Fibroblast of lung (primary cell): ENCODE measurements at regions not wholly inside any gene's neighbourhood (a gene's known extent, or its start where the extent isn't known, plus 50 kb on each side); places are given as distances from the start of the nearest gene placed in this dataset.
A peak's percentile ranks its signal among the peaks of the same experiment; 100 is the strongest.

Source experiments
- DNase-seq, 2 donors: peaks; one replicate each; pipeline versions ENCODE4 v3.0.0 to v3.0.0-alpha.2; 2010; ENCODE audit warnings: low read depth in 2 of 2
- H2AFZ ChIP-seq: 2 replicates; pipeline ENCODE4 v1.5.1; 2012; ENCODE audit warnings: low read length, control low read depth, inconsistent platforms
- H3K27ac ChIP-seq: 2 replicates; pipeline ENCODE4 v1.5.1; 2011; ENCODE audit warnings: low read length, control low read depth; ENCODE audit not compliant: insufficient read depth
- H3K27me3 ChIP-seq: 2 replicates; pipeline ENCODE4 v1.5.1; 2011; ENCODE audit warnings: mild to moderate bottlenecking, low read length; ENCODE audit not compliant: control insufficient read depth, insufficient read depth
- H3K36me3 ChIP-seq: 2 replicates; pipeline ENCODE4 v1.5.1; 2011; ENCODE audit warnings: low read length; ENCODE audit not compliant: control insufficient read depth, insufficient read depth
- H3K4me1 ChIP-seq: 2 replicates; pipeline ENCODE4 v1.5.1; 2011; ENCODE audit warnings: low read length; ENCODE audit not compliant: control insufficient read depth, insufficient read depth; ENCODE audit errors: extremely low read depth
- H3K4me2 ChIP-seq: 2 replicates; pipeline ENCODE4 v1.5.1; 2011; ENCODE audit warnings: low read length, control low read depth; ENCODE audit not compliant: insufficient read depth; ENCODE audit errors: extremely low read depth
- H3K4me3 ChIP-seq, 4 experiments: fragments of 200-600 bp in 1 of 4; sonication (generic) in 1 of 4; replicated peaks in 1 of 4; 2 replicates each; pipeline ENCODE4 v1.5.1; 2011 to 2016; ENCODE audit warnings: low read length in 4 of 4, low read depth in 3 of 4, mild to moderate bottlenecking in 3 of 4, control low read depth in 2 of 4, inconsistent platforms in 1 of 4, mixed read lengths in 1 of 4; ENCODE audit not compliant: insufficient read depth in 1 of 4; ENCODE audit errors: control extremely low read depth in 1 of 4
- H3K79me2 ChIP-seq: 2 replicates; pipeline ENCODE4 v1.5.1; 2012; ENCODE audit warnings: mild to moderate bottlenecking, low read length, inconsistent platforms; ENCODE audit not compliant: control insufficient read depth, insufficient read depth
- H3K9ac ChIP-seq: 2 replicates; pipeline ENCODE4 v1.5.1; 2011; ENCODE audit warnings: mild to moderate bottlenecking, low read length, control low read depth; ENCODE audit not compliant: insufficient read depth
- H3K9me3 ChIP-seq: 2 replicates; pipeline ENCODE4 v1.5.1; 2012; ENCODE audit warnings: low read depth, low read length; ENCODE audit not compliant: control insufficient read depth, insufficient read depth
- H4K20me1 ChIP-seq: 2 replicates; pipeline ENCODE4 v1.5.1; 2011; ENCODE audit warnings: low read length; ENCODE audit not compliant: control insufficient read depth, insufficient read depth; ENCODE audit errors: extremely low read depth
- EZH2 ChIP-seq: IDR thresholded peaks from 2 replicates; pipeline ENCODE4 v1.5.1; 2012; ENCODE audit warnings: low read length, control low read depth, mild to moderate bottlenecking; ENCODE audit errors: missing control alignments
- TF ChIP-seq, protein P1 (sequence below), 2 donors: IDR thresholded peaks in 1 of 2; conservative IDR thresholded peaks in 1 of 2; 1 replicate in 1 of 2; 2 replicates in 1 of 2; pipeline ENCODE4 v1.5.1; 2011 to 2012; ENCODE audit warnings: low read length in 2 of 2, control low read depth in 1 of 2, inconsistent platforms in 1 of 2, low read depth in 1 of 2, mild to moderate bottlenecking in 1 of 2

DNA sequence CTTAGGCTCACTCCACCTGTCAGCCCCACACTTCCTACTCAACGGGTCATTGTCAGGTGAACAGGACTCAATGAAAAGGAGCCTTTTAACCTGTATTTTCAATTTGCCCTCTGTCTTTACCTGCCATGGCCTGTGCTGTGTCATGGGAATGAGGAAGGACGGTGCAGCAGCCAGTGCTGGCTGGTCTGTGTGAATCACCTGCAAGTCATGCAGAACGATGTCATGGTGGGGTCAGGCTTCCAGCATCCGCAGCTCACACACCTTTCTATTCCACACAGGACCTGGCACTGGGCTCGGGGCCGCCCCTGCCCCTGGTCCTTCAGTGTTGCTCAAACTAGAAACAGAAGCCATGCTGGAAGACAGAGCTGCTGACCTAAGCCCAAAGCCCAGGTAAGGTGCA, 188.7 kb upstream of the GMDS start:
- Histone ChIP-seq H3K27me3 (no peaks in the 10 kb centered on the region), H3K36me3 (no peaks in the 10 kb centered on the region), H3K4me3 (no peak overlapping the region), H2AFZ (no peak overlapping the region), H3K27ac (no peak overlapping the region), H3K4me1 (peaks cover 8% of the 10 kb centered on the region), H3K4me2 (no peak overlapping the region), H3K9ac (no peak overlapping the region), H3K79me2 (no peaks in the 10 kb centered on the region), H4K20me1 (no peaks in the 10 kb centered on the region), H3K9me3 (no peaks in the 10 kb centered on the region)
- TF ChIP-seq EZH2, result no peak
- TF ChIP-seq, protein P1, sequence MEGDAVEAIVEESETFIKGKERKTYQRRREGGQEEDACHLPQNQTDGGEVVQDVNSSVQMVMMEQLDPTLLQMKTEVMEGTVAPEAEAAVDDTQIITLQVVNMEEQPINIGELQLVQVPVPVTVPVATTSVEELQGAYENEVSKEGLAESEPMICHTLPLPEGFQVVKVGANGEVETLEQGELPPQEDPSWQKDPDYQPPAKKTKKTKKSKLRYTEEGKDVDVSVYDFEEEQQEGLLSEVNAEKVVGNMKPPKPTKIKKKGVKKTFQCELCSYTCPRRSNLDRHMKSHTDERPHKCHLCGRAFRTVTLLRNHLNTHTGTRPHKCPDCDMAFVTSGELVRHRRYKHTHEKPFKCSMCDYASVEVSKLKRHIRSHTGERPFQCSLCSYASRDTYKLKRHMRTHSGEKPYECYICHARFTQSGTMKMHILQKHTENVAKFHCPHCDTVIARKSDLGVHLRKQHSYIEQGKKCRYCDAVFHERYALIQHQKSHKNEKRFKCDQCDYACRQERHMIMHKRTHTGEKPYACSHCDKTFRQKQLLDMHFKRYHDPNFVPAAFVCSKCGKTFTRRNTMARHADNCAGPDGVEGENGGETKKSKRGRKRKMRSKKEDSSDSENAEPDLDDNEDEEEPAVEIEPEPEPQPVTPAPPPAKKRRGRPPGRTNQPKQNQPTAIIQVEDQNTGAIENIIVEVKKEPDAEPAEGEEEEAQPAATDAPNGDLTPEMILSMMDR (conservative IDR thresholded peaks at IDR 0.05 in 1 of 2, IDR thresholded peaks at IDR 0.05 in 1 of 2; ENCODE audit: low read depth in 1 of 2, low read length in 2 of 2), result no peak
- DNase-seq, result peak in 1 of 2 donors; percentile 33

DNA sequence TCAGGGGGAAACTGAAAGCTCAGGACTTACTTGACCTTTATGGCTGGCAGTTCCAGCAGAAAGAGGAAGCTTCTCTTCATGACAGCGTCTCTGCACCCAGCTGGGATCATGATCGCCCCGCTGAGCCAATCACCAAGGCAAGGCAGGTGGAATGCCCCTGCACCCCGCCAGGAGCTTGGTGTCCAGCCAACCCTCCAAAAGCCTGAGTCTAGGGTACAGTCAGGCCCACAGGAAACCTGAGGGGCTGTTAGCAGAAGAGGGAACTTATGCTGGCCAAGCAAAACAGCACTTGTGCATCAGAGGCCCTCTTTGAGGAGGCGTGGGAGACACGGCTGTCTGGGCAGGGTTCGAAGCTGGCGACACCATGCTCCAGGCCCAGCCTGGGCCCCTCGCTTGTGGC, 188.3 kb upstream of the GMDS start:
- peaks cover 8% of the 10 kb centered on the region for H3K4me1 ChIP-seq
- no peaks in the 10 kb centered on the region for H4K20me1 ChIP-seq
- H3K4me3 ChIP-seq, result no peak overlapping the region
- TF ChIP-seq, protein P1 (conservative IDR thresholded peaks at IDR 0.05 in 1 of 2, IDR thresholded peaks at IDR 0.05 in 1 of 2; ENCODE audit: low read depth in 1 of 2, low read length in 2 of 2), result no peak
- no peak for TF ChIP-seq EZH2
- no peaks in the 10 kb centered on the region for H3K9me3 ChIP-seq
- H3K4me2 ChIP-seq, result no peak overlapping the region
- no peaks in the 10 kb centered on the region for H3K36me3 ChIP-seq
- H3K79me2 ChIP-seq, result no peaks in the 10 kb centered on the region
- no peak for DNase-seq
- H3K27me3 ChIP-seq, result no peaks in the 10 kb centered on the region
- no peak overlapping the region for H3K9ac ChIP-seq
- H3K27ac ChIP-seq, result no peak overlapping the region
- H2AFZ ChIP-seq, result no peak overlapping the region

DNA sequence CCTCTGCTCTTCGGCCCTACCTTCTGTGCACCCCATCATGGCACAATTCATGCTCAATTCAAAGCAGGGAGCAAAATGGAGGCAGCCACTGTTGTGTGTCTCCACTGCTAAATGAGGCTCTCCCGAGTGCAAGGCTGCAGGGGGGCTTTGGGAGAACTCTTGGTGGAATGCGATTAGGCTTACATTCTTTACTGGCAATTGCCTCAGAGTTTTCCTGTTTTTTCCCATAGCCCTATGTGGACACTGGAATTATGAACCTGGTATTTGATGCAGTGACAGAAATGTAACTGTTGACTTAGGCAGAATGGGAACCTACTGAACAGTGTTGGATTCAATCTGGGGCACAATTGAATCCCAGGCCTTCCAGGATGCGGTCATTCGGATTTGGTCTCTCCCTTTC, 187.9 kb upstream of the GMDS start:
- no peaks in the 10 kb centered on the region for H3K36me3 ChIP-seq
- TF ChIP-seq, protein P1 (conservative IDR thresholded peaks at IDR 0.05 in 1 of 2, IDR thresholded peaks at IDR 0.05 in 1 of 2; ENCODE audit: low read depth in 1 of 2, low read length in 2 of 2), result no peak
- no peak for TF ChIP-seq EZH2
- H3K9me3 ChIP-seq, result no peaks in the 10 kb centered on the region
- no peaks in the 10 kb centered on the region for H3K79me2 ChIP-seq
- H3K27me3 ChIP-seq, result no peaks in the 10 kb centered on the region
- H3K4me3 ChIP-seq, result no peak overlapping the region
- H3K9ac ChIP-seq, result no peak overlapping the region
- H3K4me1 ChIP-seq, result peaks cover 8% of the 10 kb centered on the region
- no peak overlapping the region for H3K27ac ChIP-seq
- H2AFZ ChIP-seq, result no peak overlapping the region
- no peak overlapping the region for H3K4me2 ChIP-seq
- DNase-seq, result no peak
- H4K20me1 ChIP-seq, result no peaks in the 10 kb centered on the region
